Nephron (organoid): ENCODE measurements at regions not wholly inside any gene's neighbourhood (a gene's known extent, or its start where the extent isn't known, plus 50 kb on each side); places are given as distances from the start of the nearest gene placed in this dataset.

Experiments
- H3K27ac Mint-ChIP-seq, 3 experiments: 2 replicates each; pipeline ENCODE4 v1.8.0; 2020; ENCODE audit warnings: mixed read lengths in 3 of 3, mild to moderate bottlenecking in 2 of 3, moderate library complexity in 1 of 3
- H3K27me3 Mint-ChIP-seq: 2 replicates; pipeline ENCODE4 v1.8.0; 2021; ENCODE audit warnings: low read depth, mild to moderate bottlenecking, moderate library complexity, mixed read lengths
- H3K36me3 Mint-ChIP-seq: 2 replicates; pipeline ENCODE4 v1.8.0; 2020; ENCODE audit warnings: low read depth, mixed read lengths
- H3K4me1 Mint-ChIP-seq: 2 replicates; pipeline ENCODE4 v1.8.0; 2020; ENCODE audit warnings: mixed read lengths
- H3K4me3 Mint-ChIP-seq, 3 experiments: 2 replicates each; pipeline ENCODE4 v1.8.0; 2020; ENCODE audit warnings: mild to moderate bottlenecking in 3 of 3, mixed read lengths in 3 of 3, moderate library complexity in 2 of 3
- H3K9me3 Mint-ChIP-seq: 2 replicates; pipeline ENCODE4 v1.8.0; 2020; ENCODE audit warnings: mixed read lengths
- CTCF ChIP-seq, 3 experiments: fragments of 200-600 bp; sonication (generic); IDR thresholded peaks; one replicate each; pipeline ENCODE4 v1.5.0; 2021; ENCODE audit warnings: antibody characterized with exemption in 3 of 3; ENCODE audit not compliant: unreplicated experiment in 3 of 3

GRCh38 chr4:170274616-170275015 is 184.9 kb upstream of the AADAT start:
- no peaks in the 10 kb centered on the region for H3K4me1 Mint-ChIP-seq
- no peak for TF ChIP-seq CTCF (IDR thresholded peaks at IDR 0.05; ENCODE audit: unreplicated experiment in 3 of 3)
- H3K4me3 Mint-ChIP-seq: no peak overlapping the region
- H3K9me3 Mint-ChIP-seq: peaks cover 10% of the 10 kb centered on the region
- H3K36me3 Mint-ChIP-seq: peaks cover 5% of the 10 kb centered on the region
- H3K27ac Mint-ChIP-seq: no peak overlapping the region
- H3K27me3 Mint-ChIP-seq: peaks cover 8% of the 10 kb centered on the region

- Mint-ChIP-seq H3K4me3 (no peak overlapping the region), H3K9me3 (peaks cover 14% of the 10 kb centered on the region), H3K27me3 (peaks cover 8% of the 10 kb centered on the region), H3K4me1 (no peaks in the 10 kb centered on the region), H3K36me3 (peaks cover 9% of the 10 kb centered on the region), H3K27ac (peak overlapping the region in 1 of 3 experiments; percentile 2)
- no peak for TF ChIP-seq CTCF (IDR thresholded peaks at IDR 0.05; ENCODE audit: unreplicated experiment in 3 of 3)
These were observed 183.2 kb upstream of the AADAT start for GRCh38 chr4:170272959-170273358.

DNA sequence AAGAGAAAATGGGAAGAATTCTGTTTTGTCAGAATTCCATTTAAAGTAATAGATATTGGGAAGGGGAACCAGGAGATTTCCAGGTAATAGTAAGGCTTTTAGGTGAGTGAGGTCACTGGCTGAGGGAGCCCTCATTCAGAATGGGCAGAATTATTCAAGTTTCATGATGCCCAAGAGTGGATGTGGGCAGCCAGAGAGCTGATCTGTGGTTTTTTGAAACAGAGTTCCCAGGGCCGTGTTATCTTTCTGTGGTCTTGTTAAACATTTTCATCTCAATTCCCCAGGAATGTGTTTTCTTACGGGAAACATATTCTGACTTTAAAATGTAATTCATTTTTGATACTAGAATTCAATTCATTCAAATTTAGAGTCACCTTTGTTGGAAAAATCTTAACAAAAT is 182.0 kb upstream of the AADAT start:
- Mint-ChIP-seq H3K36me3 (peaks cover 9% of the 10 kb centered on the region), H3K27me3 (peaks cover 8% of the 10 kb centered on the region), H3K27ac (no peak overlapping the region), H3K4me1 (no peaks in the 10 kb centered on the region), H3K9me3 (peaks cover 19% of the 10 kb centered on the region), H3K4me3 (no peak overlapping the region)
- no peak for TF ChIP-seq CTCF (IDR thresholded peaks at IDR 0.05; ENCODE audit: unreplicated experiment in 3 of 3)

DNA sequence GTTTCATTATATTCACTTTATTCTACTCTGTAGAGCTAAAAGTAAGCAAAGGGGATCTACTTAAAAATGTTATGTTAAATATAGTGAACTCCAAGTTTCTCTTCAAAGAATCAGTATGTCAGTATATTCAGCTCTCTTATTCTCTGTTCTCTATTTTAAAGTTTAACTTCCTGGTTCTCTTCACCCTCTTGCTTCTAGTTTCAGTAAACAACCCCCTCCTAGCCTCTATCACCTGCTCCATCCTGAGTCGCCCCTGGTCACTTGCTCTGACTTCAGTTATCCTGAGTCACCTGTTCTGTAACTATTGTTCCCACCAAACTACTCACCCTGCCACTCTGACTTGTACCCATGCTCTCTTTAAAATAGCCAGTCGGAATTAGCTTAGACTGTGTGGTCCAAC is 180.9 kb upstream of the AADAT start:
- no peak for TF ChIP-seq CTCF (IDR thresholded peaks at IDR 0.05; ENCODE audit: unreplicated experiment in 3 of 3)
- Mint-ChIP-seq H3K27me3 (peaks cover 8% of the 10 kb centered on the region), H3K4me3 (no peak overlapping the region), H3K36me3 (peaks cover 9% of the 10 kb centered on the region), H3K27ac (no peak overlapping the region), H3K4me1 (no peaks in the 10 kb centered on the region), H3K9me3 (peaks cover 24% of the 10 kb centered on the region)

DNA sequence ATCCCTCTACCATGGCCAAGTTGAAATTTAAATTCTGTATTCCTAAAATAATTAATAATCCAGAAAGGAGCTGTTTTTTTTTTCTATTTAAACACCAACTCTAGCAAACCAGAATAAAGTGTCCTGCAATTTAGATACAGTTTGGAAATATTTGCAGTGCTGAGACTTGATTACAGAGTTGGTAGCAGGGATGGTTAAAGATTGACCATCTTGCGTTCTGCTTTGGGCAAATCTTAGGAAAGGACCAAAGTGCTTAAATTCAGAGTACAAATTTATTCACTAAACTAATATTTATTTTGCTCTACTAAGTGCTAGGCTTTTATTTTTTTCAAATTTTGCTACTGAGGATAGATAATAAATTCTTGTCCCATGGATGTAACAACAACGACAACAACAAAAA is 180.2 kb upstream of the AADAT start:
- H3K27ac Mint-ChIP-seq: peak overlapping the region in 1 of 3 experiments; percentile 16
- no peaks in the 10 kb centered on the region for H3K4me1 Mint-ChIP-seq
- no peak overlapping the region for H3K4me3 Mint-ChIP-seq
- H3K36me3 Mint-ChIP-seq: peaks cover 9% of the 10 kb centered on the region
- TF ChIP-seq CTCF (IDR thresholded peaks at IDR 0.05; ENCODE audit: unreplicated experiment in 3 of 3): no peak
- H3K27me3 Mint-ChIP-seq: peaks cover 5% of the 10 kb centered on the region
- peaks cover 27% of the 10 kb centered on the region for H3K9me3 Mint-ChIP-seq

GRCh38 chr4:170259631-170260153 is 169.9 kb upstream of the AADAT start:
- Mint-ChIP-seq H3K9me3 (no peaks in the 10 kb centered on the region), H3K4me1 (no peaks in the 10 kb centered on the region), H3K27me3 (no peaks in the 10 kb centered on the region), H3K27ac (no peak overlapping the region), H3K4me3 (no peak overlapping the region), H3K36me3 (no peaks in the 10 kb centered on the region)
- TF ChIP-seq CTCF (IDR thresholded peaks at IDR 0.05; ENCODE audit: unreplicated experiment in 3 of 3): peak; percentile 87 to 96 (median 92)
